Hematopoietic multipotent progenitor cell treated with erythropoietin and hydrocortisone succinate and interleukin-3 and kit ligand, for 6 days (in vitro differentiated cells): ENCODE measurements at regions not wholly inside any gene's neighbourhood (a gene's known extent, or its start where the extent isn't known, plus 50 kb on each side); places are given as distances from the start of the nearest gene placed in this dataset.
"Not testable (repeated sequence)": the region's sequence is repeated elsewhere in the genome, so short reads cannot be mapped to it uniquely, and the experiment has no call there.

Source experiments
- DNase-seq: peaks from one replicate; pipeline ENCODE4 v3.0.0-alpha.2; 2015

- DNase-seq: no peak
These were observed 65.7 kb upstream of the PTPRK start for GRCh38 chr6:128586095-128586494.

GRCh38 chr6:128580224-128581110, 60.1 kb upstream of the PTPRK start:
- DNase-seq: no peak

GRCh38 chr6:128575254-128575653, 54.9 kb upstream of the PTPRK start:
- DNase-seq: not testable (repeated sequence)

DNA sequence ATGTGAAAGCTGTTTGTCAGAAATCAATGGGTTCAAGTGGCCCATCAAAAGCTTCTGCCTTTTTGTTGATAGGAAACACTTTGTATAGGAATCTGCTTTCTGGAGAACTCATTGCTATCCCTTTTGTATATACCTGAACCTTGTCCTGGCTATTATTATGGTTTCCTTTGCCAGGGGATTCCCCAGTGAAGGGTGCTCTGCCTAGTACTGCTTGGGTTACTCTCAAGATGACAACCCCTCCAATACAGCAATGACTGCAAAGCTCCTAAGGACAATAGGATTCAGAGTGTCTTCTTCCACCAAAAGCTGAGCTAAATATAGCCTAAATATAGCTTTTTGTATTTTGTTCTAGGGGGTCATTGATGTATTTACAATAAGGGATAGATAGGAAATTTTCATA, 54.0 kb upstream of the PTPRK start:
- no peak for DNase-seq

DNA sequence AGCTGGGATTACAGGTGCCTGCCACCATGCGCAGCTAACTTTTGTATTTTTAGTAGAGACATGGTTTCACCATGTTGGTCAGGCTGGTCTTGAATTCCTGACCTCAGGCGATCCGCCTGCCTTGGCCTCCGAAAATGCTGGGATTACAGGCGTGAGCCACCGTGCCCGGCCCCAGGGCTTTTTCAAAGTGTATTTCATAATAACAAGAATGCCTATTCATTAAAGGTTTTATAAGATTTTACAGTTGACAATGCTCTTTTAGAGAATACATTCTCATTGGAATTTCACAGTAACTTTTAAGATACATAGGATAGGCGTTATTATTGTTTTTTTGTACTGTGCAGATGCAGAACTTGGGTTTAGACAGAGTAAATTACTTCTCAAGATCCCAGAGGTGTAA, 52.6 kb upstream of the PTPRK start:
- DNase-seq: no peak

- no peak for DNase-seq
These were observed 51.9 kb upstream of the PTPRK start for GRCh38 chr6:128572294-128572693.

DNA sequence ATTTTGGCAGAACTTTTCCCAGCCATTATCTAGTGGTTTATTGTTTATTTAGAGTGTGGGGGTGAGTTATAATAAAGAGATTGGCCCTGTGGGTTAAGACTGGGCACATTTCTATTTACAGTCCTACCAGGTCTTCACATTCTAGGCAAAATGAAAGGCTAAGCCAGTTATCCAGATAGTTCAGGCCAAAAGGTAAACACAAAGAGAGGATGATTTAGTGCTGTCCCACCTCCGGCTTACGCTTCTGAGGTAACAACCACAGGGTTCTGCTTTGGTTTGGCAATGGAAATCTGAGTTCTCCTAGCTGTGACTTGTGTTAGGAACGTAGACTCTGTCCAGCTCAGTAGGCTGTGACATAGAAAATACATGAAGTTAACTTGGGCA, 50.3 kb upstream of the PTPRK start:
- no peak for DNase-seq

- DNase-seq: no peak
These were observed 49.6 kb upstream of the PTPRK start for GRCh38 chr6:128569732-128570679.
